HG03442 (cell line): ENCODE measurements at regions not wholly inside any gene's neighbourhood (a gene's known extent, or its start where the extent isn't known, plus 50 kb on each side); places are given as distances from the start of the nearest gene placed in this dataset.
"Not testable (repeated sequence)": the region's sequence is repeated elsewhere in the genome, so short reads cannot be mapped to it uniquely, and the experiment has no call there.

Source experiments
- ATAC-seq: cut with Tn5 transposase; IDR thresholded peaks from one replicate; pipeline ENCODE4 v1.9.1; 2021; ENCODE audit warnings: mild to moderate bottlenecking, moderate library complexity; ENCODE audit not compliant: unreplicated experiment

DNA sequence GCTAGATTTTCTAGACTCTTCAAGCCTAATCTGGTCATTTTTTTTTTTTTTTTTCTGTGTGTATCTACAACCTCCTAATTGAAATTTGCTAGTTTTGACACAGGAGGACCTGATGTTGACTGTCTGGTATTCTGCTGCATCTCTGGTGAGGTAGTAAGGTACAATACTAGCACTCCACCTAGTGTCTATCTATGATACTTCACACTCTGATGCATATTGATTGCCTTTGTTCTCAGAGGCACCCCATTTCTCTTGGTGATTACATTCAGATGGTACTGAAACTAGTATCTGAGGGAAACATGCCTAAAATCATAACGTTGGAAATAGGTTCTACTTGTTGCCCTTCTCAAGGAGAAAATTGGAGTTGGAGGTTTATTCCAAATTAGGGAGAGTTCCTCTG lies 930.5 kb upstream of the NOVA1 start:
- no peak for ATAC-seq

DNA sequence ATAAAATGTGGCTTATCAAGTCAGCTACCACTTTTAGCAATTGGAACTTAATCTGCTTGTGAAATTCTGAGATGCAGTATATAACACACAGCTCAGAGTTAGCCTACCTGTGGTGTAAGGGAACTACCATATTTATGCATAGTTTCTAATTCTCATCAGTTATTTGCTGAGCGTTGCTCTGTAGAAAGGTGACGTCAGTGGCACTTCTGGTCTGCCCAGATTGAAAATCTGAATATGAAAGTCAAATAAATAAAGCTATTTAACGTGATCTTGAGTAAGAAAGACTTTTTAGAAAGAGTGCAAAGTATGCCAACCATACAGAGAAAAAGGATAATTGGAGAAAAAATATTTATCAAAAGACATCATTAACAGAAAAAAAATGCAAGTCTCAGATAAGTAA lies 938.9 kb upstream of the NOVA1 start:
- no peak for ATAC-seq

- ATAC-seq: no peak
These were observed 948.3 kb upstream of the NOVA1 start for GRCh38 chr14:27546111-27546510.

DNA sequence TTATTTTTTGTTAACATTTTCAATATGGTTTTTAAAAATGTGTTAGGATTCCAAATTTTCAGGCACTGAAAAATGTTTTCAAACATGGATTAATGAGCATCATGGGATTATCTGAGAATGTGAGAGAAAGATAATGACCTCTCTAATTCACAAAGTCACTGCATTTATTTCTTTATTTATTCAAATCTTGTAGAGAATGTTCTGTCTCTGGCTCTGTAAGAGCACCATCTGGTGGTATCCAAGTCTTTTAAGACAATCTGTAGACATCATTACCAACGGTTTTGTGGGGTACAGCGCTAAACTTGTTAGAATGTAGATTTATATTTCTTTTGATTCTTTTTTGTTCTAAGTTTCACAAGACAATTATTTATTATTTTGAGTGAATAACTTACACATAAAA lies 956.0 kb upstream of the NOVA1 start:
- no peak for ATAC-seq

DNA sequence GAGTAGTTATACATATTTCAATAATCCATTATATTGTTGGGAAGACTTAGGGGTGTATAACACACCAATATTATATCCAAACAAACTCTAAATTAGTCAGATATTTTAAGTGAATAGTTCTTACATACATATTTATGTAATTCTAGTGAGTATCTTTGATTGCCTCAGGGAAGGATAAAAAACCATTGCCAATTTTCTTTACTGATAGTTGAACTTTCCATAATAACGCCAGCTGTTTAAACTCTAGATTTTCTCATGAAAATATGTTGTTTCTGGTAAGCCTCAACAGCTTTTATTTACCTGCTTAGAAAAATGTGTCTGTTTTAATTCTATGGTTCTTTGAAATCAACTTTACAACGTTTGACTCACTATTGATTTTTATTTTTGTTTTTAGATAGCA lies 959.6 kb upstream of the NOVA1 start:
- no peak for ATAC-seq

DNA sequence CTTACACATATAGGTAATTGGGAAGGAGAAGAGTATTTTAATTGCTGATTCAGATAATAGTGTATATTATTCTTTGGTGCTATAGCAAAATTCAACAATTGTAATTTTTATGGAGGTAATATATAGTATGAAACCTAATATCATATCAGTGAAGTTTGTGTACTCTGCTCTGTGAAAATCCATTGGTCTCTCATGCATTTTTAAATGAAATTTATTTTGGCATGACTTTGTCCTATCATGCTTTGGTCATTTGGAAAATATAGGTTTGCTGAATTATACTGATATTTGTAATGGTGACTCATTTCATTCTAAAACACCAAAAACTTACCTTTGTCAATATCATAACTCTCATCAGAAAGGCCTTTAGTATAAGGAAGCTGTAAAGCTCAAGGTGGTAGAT lies 962.0 kb upstream of the NOVA1 start:
- ATAC-seq: no peak

DNA sequence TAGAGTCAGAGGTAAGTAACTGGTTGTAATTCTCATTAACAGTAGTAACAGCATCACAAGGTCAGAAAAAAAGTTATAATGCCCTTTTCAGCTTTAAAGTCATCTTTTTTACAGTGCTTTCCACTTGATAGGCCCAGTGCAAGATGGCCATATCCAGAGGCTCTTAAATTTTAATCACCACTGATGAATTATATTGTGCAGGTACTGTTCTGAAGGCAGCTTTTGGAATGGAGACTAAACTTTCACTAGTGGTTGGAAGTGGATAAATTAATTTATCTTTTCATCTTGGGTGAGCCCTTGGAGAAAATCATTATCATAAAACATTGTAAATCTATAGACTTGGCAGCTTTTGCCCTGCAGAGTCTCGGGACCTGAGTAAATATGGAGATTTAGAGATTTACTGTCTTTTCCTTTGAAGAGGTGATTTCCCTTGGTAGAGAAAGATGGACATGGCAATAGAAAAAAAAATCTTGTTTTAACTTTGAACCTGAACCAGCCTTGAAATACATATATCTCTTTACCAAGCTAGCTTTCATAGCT lies 969.1 kb upstream of the NOVA1 start:
- ATAC-seq: no peak

- ATAC-seq: no peak
These were observed 975.2 kb upstream of the NOVA1 start for GRCh38 chr14:27573018-27573417.

DNA sequence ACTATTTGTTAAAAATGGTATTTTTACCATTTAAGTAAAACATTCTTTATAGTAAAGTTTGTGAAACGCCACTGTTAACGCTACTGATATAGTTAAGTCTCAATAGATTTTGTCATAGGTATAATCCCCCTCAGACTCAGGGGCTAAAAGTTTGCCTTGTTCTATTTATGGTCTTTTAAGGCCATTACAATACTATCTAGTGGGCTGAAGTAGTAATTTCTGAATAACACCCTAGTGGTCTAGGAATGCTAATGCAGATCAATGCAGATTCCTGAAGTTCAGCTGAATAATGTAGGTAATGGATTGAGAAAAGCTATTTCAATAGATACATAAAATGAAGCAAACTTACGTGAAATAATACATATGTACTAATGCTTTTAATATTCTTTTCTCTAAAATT lies 989.3 kb upstream of the NOVA1 start:
- ATAC-seq: no peak

- no peak for ATAC-seq
These were observed 1007.4 kb upstream of the NOVA1 start for GRCh38 chr14:27605282-27605681.

GRCh38 chr14:27608377-27608776 lies 1010.5 kb upstream of the NOVA1 start:
- ATAC-seq: no peak

GRCh38 chr14:27612121-27612520 lies 1014.3 kb upstream of the NOVA1 start:
- ATAC-seq: no peak

DNA sequence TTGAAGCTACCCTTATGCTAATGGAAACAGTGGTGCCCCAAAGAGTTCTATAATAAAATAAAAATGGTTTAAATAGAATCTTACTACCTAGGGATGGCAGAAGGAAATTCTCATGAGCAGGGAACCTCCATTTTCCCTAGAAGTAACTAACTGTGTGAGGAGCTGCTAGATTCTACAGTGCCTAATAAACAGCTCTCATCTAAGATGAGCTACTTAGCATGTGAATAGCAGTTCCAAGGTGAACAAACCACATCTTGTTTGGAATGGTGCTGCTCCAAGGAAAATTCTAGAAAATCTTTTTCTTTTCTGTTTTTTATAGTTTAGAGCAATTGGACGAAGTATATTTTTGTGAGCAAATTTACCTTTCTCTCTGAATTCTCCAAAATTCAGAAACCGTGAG lies 1015.3 kb upstream of the NOVA1 start:
- ATAC-seq: no peak

GRCh38 chr14:27623782-27624181 lies 1025.9 kb upstream of the NOVA1 start:
- no peak for ATAC-seq

DNA sequence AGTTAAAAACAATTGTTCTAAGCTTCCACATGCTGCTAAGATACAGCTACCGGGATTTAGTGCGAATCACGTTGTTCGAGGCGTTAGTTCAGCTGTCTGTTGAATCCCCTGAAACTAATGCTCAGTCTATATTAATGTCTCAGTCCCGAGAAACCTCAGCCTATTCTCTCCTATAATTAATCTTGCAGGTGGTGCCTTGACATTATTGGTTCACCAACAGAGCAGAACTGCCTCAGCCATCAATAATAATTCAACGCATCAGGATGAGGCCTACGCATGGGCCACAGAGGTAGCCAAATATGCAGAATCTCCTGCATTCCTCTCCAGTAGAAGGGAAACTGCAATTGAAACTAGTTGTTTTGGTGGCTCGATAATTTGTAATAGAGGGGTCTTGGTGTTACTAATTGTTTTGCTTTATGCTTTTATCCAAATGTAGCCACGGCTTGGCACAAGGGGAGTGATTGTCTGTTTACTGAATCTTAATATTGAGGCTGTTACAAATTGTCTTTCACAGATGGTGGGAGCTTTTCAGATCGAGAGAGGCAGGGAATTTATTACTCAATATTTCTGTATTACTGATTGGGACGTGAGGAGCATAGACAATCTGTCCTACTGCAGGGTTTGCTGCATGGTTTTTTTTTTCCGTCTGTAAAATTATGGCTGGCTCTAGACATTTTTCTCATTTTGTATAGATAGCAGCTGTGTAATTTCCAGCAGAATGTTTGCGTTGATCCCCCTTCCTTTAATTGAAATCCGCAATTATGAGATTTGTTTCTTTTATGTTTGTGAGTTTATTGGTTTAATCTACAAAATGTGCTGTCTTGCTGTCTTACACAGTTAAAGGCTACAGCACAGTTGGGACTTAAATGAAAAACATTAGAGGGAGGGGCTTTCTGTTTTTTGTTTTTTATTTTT lies 1036.5 kb upstream of the NOVA1 start:
- no peak for ATAC-seq

DNA sequence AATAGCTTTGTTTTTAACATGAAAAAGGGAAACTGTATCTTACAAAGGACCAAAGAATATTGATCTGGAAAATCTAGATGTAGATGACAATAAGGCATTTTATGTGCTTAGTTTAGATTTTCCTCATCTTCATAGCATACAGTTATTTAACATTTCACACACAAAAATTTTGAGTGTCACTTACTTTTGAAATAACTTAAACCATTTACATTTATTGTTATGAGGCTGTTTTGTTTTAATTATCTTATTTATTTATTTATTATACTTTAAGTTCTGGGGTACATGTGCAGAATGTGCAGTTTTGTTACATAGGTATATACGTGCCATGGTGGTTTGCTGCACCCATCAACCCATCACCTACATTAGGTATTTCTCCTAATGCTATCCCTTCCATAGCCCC lies 1042.9 kb upstream of the NOVA1 start:
- ATAC-seq: not testable (repeated sequence)

GRCh38 chr14:27642251-27642866 lies 1044.5 kb upstream of the NOVA1 start:
- ATAC-seq: no peak

DNA sequence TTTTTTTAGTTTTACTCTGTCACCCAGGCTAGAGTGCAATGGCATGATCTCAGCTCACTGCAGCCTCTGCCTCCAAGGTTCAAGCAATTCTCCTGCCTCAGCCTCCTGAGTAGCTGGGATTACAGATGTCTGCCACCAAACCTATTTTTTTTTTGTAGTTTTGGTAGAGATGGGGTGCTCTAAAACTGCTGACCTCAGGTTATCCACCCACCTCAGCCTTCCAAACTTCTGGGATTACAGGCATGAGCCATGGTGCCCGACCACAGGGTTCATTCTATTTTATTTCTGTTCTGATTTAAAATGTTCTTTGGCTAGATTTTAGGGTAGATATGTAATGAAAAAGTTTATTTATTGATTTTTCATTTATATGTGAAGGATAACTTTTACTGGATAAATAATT lies 1062.8 kb upstream of the NOVA1 start:
- ATAC-seq: no peak

DNA sequence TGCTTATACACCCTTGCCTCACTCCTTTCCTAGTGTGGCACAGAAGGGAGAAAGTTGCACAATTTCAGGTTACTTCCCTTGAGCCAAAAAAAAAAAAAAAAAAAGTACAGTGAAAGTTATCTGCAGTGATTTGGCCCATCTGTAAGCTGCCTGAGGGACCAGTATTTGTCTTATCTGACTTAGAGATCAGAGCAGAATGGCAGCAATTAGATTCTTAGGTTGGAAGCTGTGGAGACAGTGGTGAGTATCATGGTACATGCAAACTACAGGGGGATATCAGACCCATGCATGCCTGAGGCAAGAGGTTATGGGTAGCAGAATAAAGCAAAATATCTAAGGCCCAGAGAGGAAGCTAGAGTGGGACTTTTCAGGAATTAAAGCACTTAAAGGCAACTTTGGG lies 1070.7 kb upstream of the NOVA1 start:
- no peak for ATAC-seq

- ATAC-seq: no peak
These were observed 1074.2 kb upstream of the NOVA1 start for GRCh38 chr14:27672047-27672446.

GRCh38 chr14:27672811-27673737 lies 1075.2 kb upstream of the NOVA1 start:
- not testable (repeated sequence) for ATAC-seq
